SJCRH30 (cell line): ENCODE measurements at regions not wholly inside any gene's neighbourhood (a gene's known extent, or its start where the extent isn't known, plus 50 kb on each side); places are given as distances from the start of the nearest gene placed in this dataset.
"Not testable (repeated sequence)": the region's sequence is repeated elsewhere in the genome, so short reads cannot be mapped to it uniquely, and the experiment has no call there.

Source experiments
- DNase-seq, 2 experiments: peaks; one replicate each; pipeline ENCODE4 v3.0.0-alpha.2; 2015 to 2020
- H3K27ac ChIP-seq: fragments of 250-450 bp; sonication (Bioruptor Pico); 2 replicates; pipeline ENCODE4 v1.5.1; 2020; ENCODE audit warnings: mild to moderate bottlenecking, moderate library complexity
- H3K27me3 ChIP-seq: fragments of 250-450 bp; sonication (Bioruptor Pico); 2 replicates; pipeline ENCODE4 v1.5.1; 2020; ENCODE audit warnings: mild to moderate bottlenecking, moderate library complexity
- H3K36me3 ChIP-seq: fragments of 250-450 bp; sonication (Bioruptor Pico); 2 replicates; pipeline ENCODE4 v1.5.1; 2020; ENCODE audit warnings: mild to moderate bottlenecking, moderate library complexity
- H3K4me1 ChIP-seq: fragments of 250-450 bp; sonication (Bioruptor Pico); 2 replicates; pipeline ENCODE4 v1.5.1; 2020; ENCODE audit warnings: mild to moderate bottlenecking, moderate library complexity
- H3K4me3 ChIP-seq: fragments of 250-450 bp; sonication (Bioruptor Pico); 2 replicates; pipeline ENCODE4 v1.5.1; 2020; ENCODE audit warnings: mild to moderate bottlenecking, moderate library complexity
- H3K9me3 ChIP-seq: fragments of 250-450 bp; sonication (Bioruptor Pico); replicated peaks from 2 replicates; pipeline ENCODE4 v1.5.1; 2020; ENCODE audit warnings: mild to moderate bottlenecking, moderate library complexity

DNA sequence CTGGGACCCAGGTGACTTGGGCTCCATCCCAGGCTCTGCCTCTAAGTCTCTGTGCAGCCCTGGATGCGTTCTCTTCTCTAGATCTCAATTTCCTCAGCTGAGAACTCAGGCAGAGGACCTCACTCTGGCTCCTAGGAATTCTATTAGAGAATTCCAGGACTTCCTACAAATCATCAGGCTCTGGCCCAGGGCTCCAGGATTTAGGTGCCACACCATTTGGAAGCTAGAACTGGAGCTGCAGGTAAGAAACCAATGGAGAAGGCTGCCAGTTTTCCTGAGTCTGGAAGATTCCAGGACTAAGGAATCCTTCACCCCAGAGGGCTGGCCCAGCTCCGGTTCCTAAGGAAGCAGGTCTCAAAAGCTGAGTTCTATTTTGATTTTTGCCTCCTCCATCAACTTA lies 189.8 kb upstream of the CDH5 start:
- 0 out of 2 replicates have a peak, but pooled peaks cover 8% of the 10 kb centered on the region for H3K9me3 ChIP-seq
- no peaks in the 10 kb centered on the region for H3K36me3 ChIP-seq
- no peaks in the 10 kb centered on the region for H3K27me3 ChIP-seq
- no peak overlapping the region for H3K4me3 ChIP-seq
- H3K4me1 ChIP-seq: peaks cover 10% of the 10 kb centered on the region; the same call in 1 of the 2 replicates
- H3K27ac ChIP-seq: no peak overlapping the region
- no peak for DNase-seq

DNA sequence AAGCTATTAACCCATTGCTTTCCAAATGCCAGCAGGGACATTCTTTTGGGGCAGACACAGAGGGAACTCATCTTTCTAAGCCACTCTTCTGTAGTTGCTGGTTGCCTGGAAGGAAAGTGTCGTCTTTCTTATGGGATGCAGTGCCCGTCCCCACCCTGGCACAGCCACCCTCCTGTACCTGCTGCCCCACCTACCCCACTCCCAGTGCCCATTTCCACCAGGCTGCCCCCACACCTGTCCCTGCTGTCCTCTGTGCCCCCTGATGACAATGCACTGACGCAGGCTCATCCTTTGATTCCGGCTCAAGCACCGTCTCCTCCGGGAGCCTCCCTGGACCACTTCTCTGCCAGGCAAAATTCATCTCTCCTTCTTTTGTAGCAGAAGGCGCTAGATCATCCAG lies 190.4 kb upstream of the CDH5 start:
- peaks cover 10% of the 10 kb centered on the region; the same call in 1 of the 2 replicates for H3K4me1 ChIP-seq
- H3K9me3 ChIP-seq: 0 out of 2 replicates have a peak, but pooled peaks cover 8% of the 10 kb centered on the region
- no peak overlapping the region for H3K27ac ChIP-seq
- DNase-seq: no peak
- no peaks in the 10 kb centered on the region for H3K36me3 ChIP-seq
- no peaks in the 10 kb centered on the region for H3K27me3 ChIP-seq
- no peak overlapping the region for H3K4me3 ChIP-seq

DNA sequence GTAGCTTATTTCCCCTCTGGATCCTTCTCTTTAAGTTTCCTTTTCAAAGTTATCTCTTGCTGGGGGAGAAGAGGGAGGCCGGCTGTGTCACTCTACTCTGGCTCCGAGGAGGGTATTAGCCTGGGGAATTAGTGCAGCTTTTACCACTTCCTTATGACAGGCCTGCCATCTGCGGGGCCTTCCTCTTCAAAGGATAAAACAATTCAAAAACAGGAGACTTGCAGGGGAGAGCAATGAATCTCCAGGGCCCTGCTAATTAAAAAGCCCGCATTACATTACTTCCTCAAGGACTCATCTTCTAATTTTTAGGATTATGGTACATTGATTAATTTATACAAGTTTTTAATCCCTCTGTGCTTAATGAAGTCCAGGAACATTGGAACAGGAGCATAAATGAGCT lies 190.9 kb upstream of the CDH5 start:
- H3K4me3 ChIP-seq: no peak overlapping the region
- H3K27me3 ChIP-seq: no peaks in the 10 kb centered on the region
- H3K36me3 ChIP-seq: no peaks in the 10 kb centered on the region
- peaks cover 10% of the 10 kb centered on the region; the same call in 1 of the 2 replicates for H3K4me1 ChIP-seq
- no peak overlapping the region; the same call in 1 of the 2 replicates for H3K27ac ChIP-seq
- DNase-seq: peak in 1 of 2 experiments; percentile 56
- H3K9me3 ChIP-seq: 0 out of 2 replicates have a peak, but pooled peaks cover 8% of the 10 kb centered on the region

DNA sequence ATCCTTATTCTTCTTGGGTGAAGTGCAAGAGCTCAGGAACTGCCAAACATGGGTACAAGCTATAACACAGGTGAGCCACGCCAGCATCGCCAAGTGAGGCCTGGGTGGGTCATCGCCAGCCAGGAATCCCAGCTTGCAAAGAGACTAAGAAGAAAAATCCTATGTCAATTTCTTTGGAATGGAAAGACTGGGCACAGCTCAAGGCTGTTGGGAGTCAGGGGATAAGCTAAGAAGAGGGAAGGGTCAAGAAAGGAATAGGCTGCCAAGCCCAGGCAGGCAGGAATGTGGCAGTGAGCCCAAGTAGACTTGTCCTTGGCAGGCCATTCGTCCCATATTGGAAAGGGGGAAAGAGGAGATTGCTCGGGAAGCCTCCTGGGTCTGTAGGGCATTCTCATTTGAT lies 191.4 kb upstream of the CDH5 start:
- Histone ChIP-seq H3K9me3 (0 out of 2 replicates have a peak, but pooled peaks cover 8% of the 10 kb centered on the region), H3K4me1 (peaks cover 10% of the 10 kb centered on the region; the same call in 1 of the 2 replicates), H3K4me3 (no peak overlapping the region), H3K27ac (no peak overlapping the region), H3K27me3 (no peaks in the 10 kb centered on the region), H3K36me3 (no peaks in the 10 kb centered on the region)
- DNase-seq: no peak

DNA sequence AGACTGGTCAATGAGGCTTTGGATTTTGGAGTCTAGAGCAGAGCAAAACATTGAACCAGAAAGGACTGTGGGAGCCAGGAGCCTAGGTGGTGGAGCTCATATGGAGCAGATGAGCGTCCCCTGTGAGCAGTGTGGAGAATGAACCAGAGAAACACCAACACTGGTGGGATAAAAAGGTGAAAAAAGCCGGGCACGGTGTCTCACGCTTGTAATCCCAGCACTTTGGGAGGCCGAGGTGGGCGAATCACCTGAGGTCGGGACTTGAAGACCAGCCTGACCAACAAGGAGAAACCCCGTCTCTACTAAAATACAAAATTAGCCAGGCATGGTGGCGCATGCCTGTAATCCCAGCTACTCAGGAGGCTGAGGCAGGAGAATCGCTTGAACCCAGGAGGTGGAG lies 192.7 kb upstream of the CDH5 start:
- H3K4me1 ChIP-seq, H3K9me3 ChIP-seq, H3K27me3 ChIP-seq, H3K27ac ChIP-seq, DNase-seq, H3K4me3 ChIP-seq, H3K36me3 ChIP-seq: not testable (repeated sequence)

DNA sequence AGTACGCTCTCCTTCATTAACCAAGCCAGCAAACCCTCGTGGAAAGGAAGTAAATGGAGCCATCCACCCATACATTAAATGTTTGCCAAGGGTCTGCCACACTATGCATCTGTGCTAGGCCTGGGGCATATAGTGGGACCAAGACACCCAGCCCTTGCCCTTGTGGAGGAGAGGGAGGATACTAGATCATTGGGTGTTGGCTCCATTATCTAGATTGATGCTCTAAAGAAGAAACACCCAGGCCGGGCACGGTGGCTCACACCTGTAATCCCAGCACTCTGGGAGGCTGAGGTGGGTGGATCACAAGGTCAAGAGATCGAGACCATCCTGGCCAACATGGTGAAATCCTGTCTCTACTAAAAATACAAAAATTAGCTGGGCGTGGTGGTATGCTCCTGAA lies 193.3 kb upstream of the CDH5 start:
- not testable (repeated sequence) for H3K36me3 ChIP-seq, DNase-seq

DNA sequence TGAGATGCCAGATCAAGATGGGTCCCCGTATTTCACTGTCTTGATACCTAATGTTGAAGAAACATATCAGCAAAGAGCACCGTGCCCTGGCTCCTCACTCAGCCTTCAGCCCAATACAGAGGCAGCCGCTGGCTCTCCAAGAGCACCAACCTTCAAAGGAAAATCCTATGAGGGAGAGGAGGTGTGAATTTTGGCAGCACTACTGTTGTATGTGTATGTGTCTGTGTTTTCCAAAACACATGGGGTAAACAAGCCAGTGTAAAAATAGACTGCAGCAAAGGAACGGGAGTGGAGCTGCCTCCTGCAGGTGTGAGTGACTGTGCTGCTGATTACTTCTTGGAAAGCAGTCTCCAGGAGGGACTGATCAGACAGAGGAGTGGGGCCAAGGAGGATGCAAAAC lies 194.0 kb upstream of the CDH5 start:
- Histone ChIP-seq H3K4me3 (no peak overlapping the region), H3K9me3 (no peaks in the 10 kb centered on the region)

More for the DNA sequence above, 193.3 kb upstream of the CDH5 start:
- not testable (repeated sequence) for H3K27ac ChIP-seq, H3K4me1 ChIP-seq, H3K9me3 ChIP-seq, H3K4me3 ChIP-seq, H3K27me3 ChIP-seq

DNA sequence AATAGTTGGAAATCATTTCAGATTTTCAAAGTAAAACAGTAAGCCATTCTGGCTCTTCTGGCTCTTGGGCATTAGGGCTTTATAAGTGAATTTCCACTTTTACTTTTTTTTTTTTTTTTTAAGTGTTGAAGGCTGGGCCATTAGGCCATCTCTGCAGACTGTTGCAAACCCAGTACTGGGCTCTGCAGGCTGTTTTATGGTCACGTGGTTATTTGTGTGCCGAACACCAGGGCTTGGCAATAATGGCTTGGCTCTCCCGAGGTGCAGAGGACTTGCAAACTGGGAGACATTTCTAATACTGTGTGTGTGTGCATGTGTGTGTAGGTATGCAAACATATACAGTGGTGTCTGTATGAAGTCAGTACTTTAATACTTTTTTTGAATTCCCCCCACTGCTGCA lies 194.9 kb upstream of the CDH5 start:
- Histone ChIP-seq H3K4me3 (no peak overlapping the region), H3K27me3 (no peaks in the 10 kb centered on the region), H3K9me3 (peaks cover 5% of the 10 kb centered on the region; the same call in 1 of the 2 replicates), H3K4me1 (peaks cover 10% of the 10 kb centered on the region; the same call in 1 of the 2 replicates), H3K27ac (no peak overlapping the region), H3K36me3 (no peaks in the 10 kb centered on the region)
- no peak for DNase-seq

More for the DNA sequence above, 194.0 kb upstream of the CDH5 start:
- peaks cover 10% of the 10 kb centered on the region; the same call in 1 of the 2 replicates for H3K4me1 ChIP-seq
- H3K36me3 ChIP-seq: no peaks in the 10 kb centered on the region
- H3K27me3 ChIP-seq: no peaks in the 10 kb centered on the region
- DNase-seq: no peak
- no peak overlapping the region for H3K27ac ChIP-seq

DNA sequence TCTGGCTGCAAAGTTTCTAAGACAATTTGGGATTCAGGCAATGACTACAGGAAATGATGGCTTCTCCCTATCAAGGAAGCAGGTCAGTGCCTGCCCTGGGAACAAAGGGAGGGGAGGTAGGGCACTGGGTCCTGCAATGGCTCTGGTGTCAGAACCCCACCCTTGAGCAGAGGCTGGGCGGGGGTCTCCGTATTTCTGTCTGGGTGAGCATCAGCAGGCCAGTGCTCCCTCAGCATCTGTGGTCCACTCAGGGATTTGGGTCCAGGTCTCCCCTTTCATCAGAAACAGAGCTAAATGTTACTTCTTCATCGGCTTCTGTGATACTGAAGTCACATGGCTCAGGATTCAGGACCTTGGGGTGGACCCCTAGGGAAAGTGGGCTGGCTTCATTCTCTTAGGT lies 195.5 kb upstream of the CDH5 start:
- Histone ChIP-seq H3K4me3 (no peak overlapping the region), H3K4me1 (peaks cover 8% of the 10 kb centered on the region; the same call in 1 of the 2 replicates), H3K9me3 (peaks cover 5% of the 10 kb centered on the region; the same call in 1 of the 2 replicates), H3K36me3 (no peaks in the 10 kb centered on the region), H3K27ac (no peak overlapping the region), H3K27me3 (no peaks in the 10 kb centered on the region)
- no peak for DNase-seq

DNA sequence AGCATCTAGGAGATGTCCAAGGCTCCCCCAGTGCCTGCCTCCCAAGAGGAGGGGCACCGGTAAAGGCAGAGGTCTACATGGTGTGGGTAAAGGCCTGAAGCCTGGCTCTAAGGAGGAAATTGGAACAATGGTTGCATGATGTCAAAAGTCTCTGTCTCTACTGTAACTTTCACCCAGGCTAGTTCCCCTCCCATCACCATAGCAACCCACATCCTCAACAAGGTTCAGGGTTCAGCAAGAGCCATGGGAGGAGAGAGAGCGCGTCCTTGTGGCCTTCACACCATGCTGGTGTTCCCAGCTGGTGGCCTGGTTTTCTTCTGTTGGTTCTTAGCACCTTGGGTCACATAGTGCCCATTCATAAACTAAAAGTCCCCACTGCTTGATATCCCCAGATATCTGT lies 196.7 kb upstream of the CDH5 start:
- H3K27me3 ChIP-seq: no peaks in the 10 kb centered on the region
- DNase-seq: no peak
- H3K36me3 ChIP-seq: no peaks in the 10 kb centered on the region
- peaks cover 5% of the 10 kb centered on the region; the same call in 1 of the 2 replicates for H3K9me3 ChIP-seq
- no peak overlapping the region for H3K4me3 ChIP-seq
- no peaks in the 10 kb centered on the region for H3K4me1 ChIP-seq
- H3K27ac ChIP-seq: no peak overlapping the region

DNA sequence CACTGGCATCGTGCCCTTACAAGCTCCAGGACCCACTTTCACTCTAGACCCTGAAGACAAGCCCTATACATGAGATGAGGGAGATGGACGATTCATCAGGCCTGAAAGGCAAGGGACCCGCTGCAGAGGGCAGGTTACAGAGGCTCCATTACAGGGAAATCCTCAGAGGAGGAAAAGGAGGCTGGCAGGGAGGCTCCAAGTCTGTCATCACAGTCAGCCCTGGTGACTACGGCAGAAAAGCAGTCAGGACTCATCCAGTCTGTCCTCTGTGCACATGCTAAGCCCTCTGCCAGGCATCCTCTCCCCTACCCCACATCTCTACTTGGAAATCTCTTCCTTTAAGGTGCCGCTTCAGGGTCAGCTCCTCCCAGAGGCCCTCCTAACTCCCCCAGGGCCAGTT lies 197.7 kb upstream of the CDH5 start:
- Histone ChIP-seq H3K9me3 (peaks cover 5% of the 10 kb centered on the region; the same call in 1 of the 2 replicates), H3K27ac (no peak overlapping the region), H3K36me3 (no peaks in the 10 kb centered on the region), H3K27me3 (no peaks in the 10 kb centered on the region), H3K4me1 (no peaks in the 10 kb centered on the region), H3K4me3 (no peak overlapping the region)
- DNase-seq: no peak

DNA sequence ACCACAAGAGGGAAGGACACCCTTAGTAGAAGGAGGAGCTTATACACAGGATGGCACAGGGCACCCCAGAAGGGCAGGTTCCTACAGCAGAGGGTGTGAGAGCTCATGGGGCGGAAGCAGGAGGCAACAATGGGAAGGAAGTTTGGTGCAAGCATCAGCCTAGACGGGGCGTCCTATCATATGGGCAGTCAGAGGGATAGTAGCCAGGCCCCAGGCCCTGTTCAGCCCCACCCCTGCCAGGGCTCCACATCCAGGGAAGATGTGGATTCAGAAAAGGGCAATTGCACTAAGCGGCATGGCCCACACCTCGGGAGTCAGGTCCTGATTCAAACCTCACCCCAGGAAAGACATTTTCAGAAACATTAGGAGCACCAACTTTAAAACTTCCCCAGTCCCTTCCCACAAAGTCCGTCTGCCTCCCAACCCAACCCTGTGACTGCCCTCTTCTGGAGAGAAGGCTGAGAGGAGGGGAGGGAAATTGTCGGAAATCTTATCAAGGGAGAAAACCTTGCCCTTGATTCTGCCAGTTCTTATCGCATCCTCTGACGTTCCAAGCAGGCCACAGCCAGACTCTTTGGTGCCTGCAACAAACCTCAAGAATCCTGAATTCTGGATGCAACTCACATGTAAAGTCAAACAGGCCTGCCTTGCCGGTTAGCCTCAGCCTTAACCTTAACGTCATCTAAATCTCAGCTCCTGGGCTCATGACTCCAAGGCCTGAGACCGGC lies 198.8 kb upstream of the CDH5 start:
- H3K27ac ChIP-seq: no peak overlapping the region
- no peak for DNase-seq
- no peaks in the 10 kb centered on the region for H3K27me3 ChIP-seq
- no peaks in the 10 kb centered on the region for H3K36me3 ChIP-seq
- no peaks in the 10 kb centered on the region for H3K4me1 ChIP-seq
- no peak overlapping the region for H3K4me3 ChIP-seq
- H3K9me3 ChIP-seq: peaks cover 5% of the 10 kb centered on the region; the same call in 1 of the 2 replicates

DNA sequence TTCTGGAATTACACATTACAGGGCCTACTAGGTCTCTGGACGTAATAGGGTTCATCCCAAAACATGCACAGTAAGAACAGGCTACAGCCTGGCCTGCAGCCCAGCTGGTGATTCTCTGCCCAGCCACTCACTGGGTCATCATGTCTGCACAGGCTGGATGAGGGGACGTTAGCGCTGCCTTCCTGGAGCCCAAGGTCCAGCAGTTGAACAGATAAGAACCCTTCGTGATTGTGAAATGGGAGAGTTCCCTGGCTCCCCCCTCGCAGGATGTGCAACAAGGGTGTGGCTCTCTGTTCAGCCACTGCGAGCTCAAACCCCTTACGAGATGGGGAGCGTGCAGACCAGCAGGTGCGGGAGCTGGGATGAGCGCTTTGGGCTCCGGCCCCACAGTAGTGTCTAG lies 200.0 kb upstream of the CDH5 start:
- no peak for DNase-seq
- no peaks in the 10 kb centered on the region for H3K36me3 ChIP-seq
- peaks cover 4% of the 10 kb centered on the region for H3K4me1 ChIP-seq

DNA sequence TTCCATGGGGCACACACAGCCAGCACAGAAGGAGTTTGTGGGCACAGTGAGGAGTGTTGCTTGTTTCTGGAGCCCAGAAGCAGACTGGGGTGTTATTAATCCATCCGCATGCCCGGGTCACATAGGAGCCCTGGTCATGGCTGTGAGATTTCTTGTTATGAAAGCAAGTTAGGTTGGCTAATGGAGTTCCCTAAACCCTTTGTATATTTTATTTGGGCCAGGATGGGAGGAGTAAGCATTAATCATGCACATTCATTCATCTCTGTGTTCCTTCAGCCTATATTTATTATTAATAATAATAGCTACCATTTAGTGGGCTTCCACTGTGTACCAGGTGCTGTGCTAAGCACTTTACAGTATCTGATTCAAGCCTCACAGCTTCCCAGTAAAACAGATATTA lies 200.6 kb upstream of the CDH5 start:
- no peak for DNase-seq
- Histone ChIP-seq H3K9me3 (peaks cover 5% of the 10 kb centered on the region; the same call in 1 of the 2 replicates), H3K4me3 (no peak overlapping the region), H3K36me3 (no peaks in the 10 kb centered on the region), H3K27ac (no peak overlapping the region), H3K4me1 (peaks cover 7% of the 10 kb centered on the region), H3K27me3 (no peaks in the 10 kb centered on the region)

More for the DNA sequence above, 200.0 kb upstream of the CDH5 start:
- no peak overlapping the region for H3K27ac ChIP-seq
- H3K27me3 ChIP-seq: no peaks in the 10 kb centered on the region
- peaks cover 5% of the 10 kb centered on the region; the same call in 1 of the 2 replicates for H3K9me3 ChIP-seq
- no peak overlapping the region for H3K4me3 ChIP-seq

DNA sequence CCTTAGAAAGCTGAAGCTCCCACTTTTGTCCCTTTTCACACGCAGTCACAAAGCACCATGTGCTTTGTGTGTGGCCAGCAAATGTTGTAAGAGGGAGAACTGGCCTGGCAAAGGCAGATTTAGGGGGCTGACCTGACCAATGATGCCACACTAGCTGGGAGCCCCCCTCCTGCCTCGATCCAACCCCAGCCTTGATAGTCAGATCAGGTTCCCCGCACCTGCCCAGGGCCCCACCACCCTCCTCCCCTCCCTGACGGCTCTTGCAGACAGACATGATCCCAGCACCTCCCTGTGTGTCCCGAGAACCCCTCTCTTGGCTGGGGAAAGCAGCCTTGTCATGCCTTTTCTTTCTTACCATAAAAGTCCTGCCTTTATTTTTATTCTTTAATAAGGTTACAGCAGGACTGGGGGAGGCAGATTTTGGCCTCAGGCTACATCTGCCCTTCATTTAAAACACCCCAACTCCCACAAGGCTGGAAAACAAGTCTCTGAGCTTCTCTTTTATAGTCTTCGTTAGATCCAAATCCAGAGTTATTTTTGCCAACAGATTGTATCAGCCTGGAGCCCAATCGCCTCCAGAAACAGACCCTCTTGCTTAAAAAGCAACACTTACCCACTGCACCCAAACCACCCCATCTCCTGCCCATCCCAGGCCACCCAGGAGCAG lies 201.8 kb upstream of the CDH5 start:
- H3K4me1 ChIP-seq: peaks cover 7% of the 10 kb centered on the region
- no peak overlapping the region for H3K27ac ChIP-seq
- DNase-seq: no peak
- no peaks in the 10 kb centered on the region for H3K27me3 ChIP-seq
- peaks cover 5% of the 10 kb centered on the region; the same call in 1 of the 2 replicates for H3K9me3 ChIP-seq
- H3K4me3 ChIP-seq: no peak overlapping the region
- H3K36me3 ChIP-seq: no peaks in the 10 kb centered on the region
